Mesothelial cell of epicardium (in vitro differentiated cells): ENCODE measurements at regions not wholly inside any gene's neighbourhood (a gene's known extent, or its start where the extent isn't known, plus 50 kb on each side); places are given as distances from the start of the nearest gene placed in this dataset.

Source experiments
- DNase-seq, 2 experiments: peaks; one replicate each; pipeline ENCODE4 v3.0.0; 2021; ENCODE audit warnings: low spot score in 2 of 2; ENCODE audit not compliant: unreplicated experiment in 2 of 2
- H3K27ac Mint-ChIP-seq: 2 replicates; pipeline ENCODE4 v1.8.0; 2021; ENCODE audit warnings: mixed read lengths
- H3K27me3 Mint-ChIP-seq: 2 replicates; pipeline ENCODE4 v1.8.0; 2021; ENCODE audit warnings: low read depth, mixed read lengths
- H3K36me3 Mint-ChIP-seq: 2 replicates; pipeline ENCODE4 v1.8.0; 2021; ENCODE audit warnings: mixed read lengths
- H3K4me1 Mint-ChIP-seq: 2 replicates; pipeline ENCODE4 v1.8.0; 2021; ENCODE audit warnings: mixed read lengths
- H3K4me3 Mint-ChIP-seq: 2 replicates; pipeline ENCODE4 v1.8.0; 2021; ENCODE audit warnings: mild to moderate bottlenecking, moderate library complexity, mixed read lengths
- H3K9me3 Mint-ChIP-seq: 2 replicates; pipeline ENCODE4 v1.8.0; 2021; ENCODE audit warnings: mixed read lengths
- CTCF ChIP-seq: fragments of 200-600 bp; sonication (generic); IDR thresholded peaks from one replicate; pipeline ENCODE4 v1.5.0; 2021; ENCODE audit warnings: antibody characterized with exemption; ENCODE audit not compliant: unreplicated experiment

GRCh38 chr21:41650526-41651145 is 116.2 kb downstream of the RIPK4 start:
- H3K4me1 Mint-ChIP-seq, result peaks cover 31% of the 10 kb centered on the region
- TF ChIP-seq CTCF, result no peak
- no peaks in the 10 kb centered on the region for H3K36me3 Mint-ChIP-seq
- no peak overlapping the region for H3K4me3 Mint-ChIP-seq
- H3K27ac Mint-ChIP-seq, result no peak overlapping the region
- no peaks in the 10 kb centered on the region for H3K27me3 Mint-ChIP-seq
- peaks cover 8% of the 10 kb centered on the region for H3K9me3 Mint-ChIP-seq
- DNase-seq, result no peak

GRCh38 chr21:41648591-41649031 is 118.2 kb downstream of the RIPK4 start:
- no peaks in the 10 kb centered on the region for H3K27me3 Mint-ChIP-seq
- DNase-seq, result no peak
- H3K27ac Mint-ChIP-seq, result peak overlapping the region; percentile 32

GRCh38 chr21:41647806-41648561 is 118.9 kb downstream of the RIPK4 start:
- H3K27ac Mint-ChIP-seq, result peak overlapping the region; percentile 32
- H3K9me3 Mint-ChIP-seq, result no peaks in the 10 kb centered on the region
- no peaks in the 10 kb centered on the region for H3K27me3 Mint-ChIP-seq
- H3K4me1 Mint-ChIP-seq, result peaks cover 25% of the 10 kb centered on the region
- no peak for DNase-seq
- H3K36me3 Mint-ChIP-seq, result no peaks in the 10 kb centered on the region
- TF ChIP-seq CTCF, result no peak
- H3K4me3 Mint-ChIP-seq, result no peak overlapping the region

More at GRCh38 chr21:41648591-41649031, 118.2 kb downstream of the RIPK4 start:
- H3K9me3 Mint-ChIP-seq, result no peaks in the 10 kb centered on the region
- no peak for TF ChIP-seq CTCF
- no peaks in the 10 kb centered on the region for H3K36me3 Mint-ChIP-seq
- no peak overlapping the region for H3K4me3 Mint-ChIP-seq
- peaks cover 23% of the 10 kb centered on the region for H3K4me1 Mint-ChIP-seq

GRCh38 chr21:41643246-41643966 is 123.4 kb downstream of the RIPK4 start:
- Mint-ChIP-seq H3K4me3 (no peak overlapping the region), H3K27ac (peak overlapping the region; percentile 45), H3K9me3 (no peaks in the 10 kb centered on the region), H3K36me3 (peaks cover under 1% of the 10 kb centered on the region), H3K4me1 (peaks cover 43% of the 10 kb centered on the region), H3K27me3 (no peaks in the 10 kb centered on the region)
- no peak for TF ChIP-seq CTCF
- no peak for DNase-seq

GRCh38 chr21:41641821-41642701 is 124.8 kb downstream of the RIPK4 start:
- Mint-ChIP-seq H3K27me3 (no peaks in the 10 kb centered on the region), H3K9me3 (peaks cover 3% of the 10 kb centered on the region), H3K27ac (peak overlapping the region; percentile 58), H3K4me1 (peaks cover 37% of the 10 kb centered on the region), H3K36me3 (peaks cover 2% of the 10 kb centered on the region), H3K4me3 (no peak overlapping the region)
- no peak for TF ChIP-seq CTCF
- DNase-seq, result no peak
